Activated CD4-positive, alpha-beta T cell treated with anti-CD3 and anti-CD28 coated beads, Interleukin-2, amount 50 U/mL, for 4 hours (primary cell): ENCODE measurements at regions not wholly inside any gene's neighbourhood (a gene's known extent, or its start where the extent isn't known, plus 50 kb on each side); places are given as distances from the start of the nearest gene placed in this dataset.

Source experiments
- DNase-seq, 2 experiments: peaks; one replicate each; pipeline ENCODE4 v3.0.0-alpha.2; 2020

DNA sequence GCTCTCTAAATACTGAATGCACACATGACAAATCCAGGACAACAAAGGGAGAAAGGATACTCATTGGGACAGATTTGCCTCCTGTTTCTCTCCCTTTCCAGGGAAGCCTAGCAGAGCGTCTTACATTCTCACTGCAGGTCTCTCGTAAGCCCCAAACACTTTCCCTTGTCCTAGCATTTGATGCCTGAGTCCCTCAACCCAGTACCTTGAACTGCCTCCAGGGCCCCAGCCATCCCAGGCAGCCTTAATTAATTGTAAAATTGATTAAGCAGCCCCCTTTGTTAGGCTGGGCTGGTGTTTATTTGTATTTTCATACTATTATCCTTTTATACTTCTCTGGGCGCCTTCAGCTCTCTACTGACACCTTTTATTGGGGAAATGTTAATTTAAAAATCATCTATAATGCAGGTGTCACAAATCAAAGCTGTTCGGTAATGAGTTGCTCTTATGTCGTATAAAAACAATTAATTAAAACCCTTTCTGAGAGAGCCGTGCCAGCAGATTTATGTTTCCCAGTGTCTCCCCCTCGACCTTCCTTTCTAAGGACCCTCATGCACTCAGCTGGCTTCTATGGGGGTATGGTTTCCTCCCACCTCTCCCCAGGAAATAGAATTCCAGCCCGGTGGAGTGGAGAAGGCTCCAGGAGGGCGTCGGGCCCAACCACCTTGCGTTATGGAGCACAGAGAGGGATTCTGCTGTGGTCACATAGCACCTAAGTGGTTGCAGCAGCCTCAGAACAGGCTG lies 243.8 kb downstream of the RPS24 start:
- DNase-seq = no peak

DNA sequence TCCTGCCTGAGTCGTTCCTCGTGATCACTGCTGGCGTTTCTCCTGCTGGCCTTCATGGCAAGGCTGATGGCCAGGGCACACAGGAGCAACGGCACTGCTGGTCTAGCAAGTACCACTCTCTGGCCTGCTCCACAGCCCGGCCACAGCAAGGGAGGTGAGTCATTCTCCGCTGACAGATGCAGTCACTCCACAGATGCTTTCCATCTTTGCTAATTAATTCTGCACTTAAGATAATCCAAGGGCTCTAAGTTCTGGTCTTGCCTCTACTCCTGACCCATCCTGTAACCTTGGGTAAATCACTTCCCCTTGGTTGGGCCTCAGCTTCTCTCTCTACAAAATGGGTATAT lies 244.4 kb downstream of the RPS24 start:
- DNase-seq = no peak

DNA sequence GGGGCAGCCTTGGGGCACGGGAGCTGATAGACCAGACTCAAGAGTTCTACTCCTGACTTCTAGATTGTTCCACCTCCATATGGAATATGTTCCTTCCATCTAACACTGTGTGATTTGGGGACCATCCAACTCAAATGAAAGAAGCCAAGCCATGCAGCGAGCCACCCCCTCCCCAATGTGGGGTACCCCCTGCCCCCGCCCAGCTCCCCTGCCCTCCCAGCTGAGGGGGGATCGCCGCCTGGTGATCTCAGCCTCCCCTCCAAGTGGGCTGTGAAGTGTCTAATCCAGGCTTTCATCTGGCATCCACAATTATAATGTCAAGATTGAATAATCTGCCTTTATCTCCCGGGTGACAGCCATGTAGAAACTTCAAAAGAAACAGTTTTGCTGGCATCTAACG lies 246.1 kb downstream of the RPS24 start:
- DNase-seq = no peak

DNA sequence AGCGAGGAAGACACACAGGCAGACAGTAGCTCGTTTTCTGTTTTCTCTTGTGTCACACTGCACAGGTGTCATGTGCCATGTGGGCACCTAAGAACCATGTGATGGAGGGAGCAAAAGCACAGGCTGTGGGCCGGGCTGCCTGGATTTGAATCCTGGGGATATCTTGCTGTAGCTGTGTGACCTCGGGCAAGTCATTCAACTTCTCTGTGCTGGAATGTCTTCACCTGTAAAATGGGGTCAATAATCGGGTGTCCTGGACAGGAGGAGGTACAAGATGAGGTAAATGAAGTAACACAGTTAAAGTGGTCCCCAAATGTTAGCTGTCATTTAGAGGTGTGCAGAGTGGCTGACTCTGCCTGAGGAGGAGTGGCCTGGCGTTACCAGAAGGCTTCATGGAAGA lies 246.9 kb downstream of the RPS24 start:
- DNase-seq = no peak

DNA sequence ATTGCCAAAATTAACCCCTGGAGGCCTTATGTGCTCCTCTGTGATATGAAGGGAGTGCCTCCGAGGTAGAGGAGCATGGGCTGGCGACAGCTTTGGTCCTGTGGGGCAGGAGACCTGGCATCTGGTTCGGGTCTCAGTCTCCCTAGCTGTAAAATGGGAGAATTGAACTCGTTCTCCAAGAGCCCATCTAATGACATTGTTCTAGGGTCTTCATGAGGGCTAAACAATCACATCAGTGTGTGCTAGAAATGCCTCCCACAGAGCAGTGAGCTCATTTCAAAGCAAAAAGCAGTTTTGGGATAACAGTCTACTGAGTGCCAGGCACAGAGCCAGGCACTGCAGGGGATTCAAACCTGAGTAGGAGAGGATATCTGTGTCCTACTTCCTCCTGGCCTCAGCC lies 248.0 kb downstream of the RPS24 start:
- DNase-seq = no peak

DNA sequence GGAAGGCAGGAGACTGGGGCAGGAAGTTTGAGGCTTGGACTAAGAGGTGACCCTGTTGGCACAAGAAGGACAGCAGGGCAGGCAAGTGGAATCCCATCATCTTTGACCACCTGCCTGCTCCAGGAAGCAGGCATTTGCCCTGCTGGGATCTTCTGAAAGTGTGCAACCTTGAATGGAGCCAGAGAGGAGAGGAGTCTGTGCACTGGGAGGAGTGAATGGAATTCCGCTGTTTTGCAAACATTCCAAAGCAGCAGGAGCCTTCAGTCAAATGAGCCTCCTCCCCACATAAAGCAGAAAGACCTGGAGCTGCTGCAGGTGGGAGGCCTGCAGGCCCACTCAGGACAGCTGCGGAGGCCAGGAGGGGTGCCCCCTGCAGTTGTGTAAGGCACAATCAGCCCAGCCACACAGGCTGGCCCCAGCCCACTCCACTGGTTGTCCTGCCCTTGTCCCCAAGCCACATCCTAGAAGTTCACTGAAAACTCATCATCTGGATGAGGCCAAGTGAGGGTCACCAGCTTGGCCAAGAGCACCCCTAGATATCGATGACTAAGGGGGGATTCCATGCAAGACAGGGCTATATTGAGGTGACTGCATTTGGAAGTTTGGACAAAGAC lies 249.5 kb downstream of the RPS24 start:
- DNase-seq = no peak

DNA sequence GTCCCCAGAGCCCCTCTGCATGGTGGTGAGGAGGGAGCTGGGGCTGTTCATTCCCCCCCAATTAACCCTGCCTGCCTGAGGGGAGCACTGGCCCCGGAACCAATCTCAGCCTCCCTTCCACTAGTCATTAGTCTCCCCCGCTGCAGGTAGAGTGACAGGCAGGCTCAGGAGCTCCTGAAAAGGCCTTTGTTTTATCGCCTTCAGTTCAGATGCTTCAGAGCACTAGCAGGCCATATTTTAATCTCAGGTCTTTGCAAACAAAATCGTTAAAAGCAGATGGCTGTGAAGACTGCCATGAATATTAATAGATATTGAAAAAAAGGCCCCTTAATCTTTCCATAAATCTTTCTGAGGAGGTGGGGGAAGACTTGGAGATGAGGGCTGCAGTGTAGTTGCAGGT lies 250.7 kb downstream of the RPS24 start:
- DNase-seq = no peak

DNA sequence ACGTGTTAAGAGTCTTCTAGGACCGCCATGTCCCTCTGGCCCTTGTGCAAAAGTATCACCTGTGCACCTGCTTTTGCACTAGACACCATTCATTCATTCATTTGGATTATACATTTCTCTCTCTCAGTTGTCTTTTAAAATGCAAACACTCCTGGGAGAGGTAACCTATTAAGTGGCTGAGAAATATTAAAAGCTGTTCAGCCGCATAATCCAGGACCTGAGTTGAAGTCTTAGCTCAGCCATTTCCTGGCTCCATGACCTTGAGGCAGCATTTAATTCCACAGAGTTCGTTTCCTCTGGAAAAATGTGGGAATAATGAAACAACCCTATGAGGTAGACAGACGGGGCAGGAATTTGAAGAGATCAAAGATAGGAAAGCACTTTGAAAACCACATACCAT lies 251.6 kb downstream of the RPS24 start:
- no peak for DNase-seq

DNA sequence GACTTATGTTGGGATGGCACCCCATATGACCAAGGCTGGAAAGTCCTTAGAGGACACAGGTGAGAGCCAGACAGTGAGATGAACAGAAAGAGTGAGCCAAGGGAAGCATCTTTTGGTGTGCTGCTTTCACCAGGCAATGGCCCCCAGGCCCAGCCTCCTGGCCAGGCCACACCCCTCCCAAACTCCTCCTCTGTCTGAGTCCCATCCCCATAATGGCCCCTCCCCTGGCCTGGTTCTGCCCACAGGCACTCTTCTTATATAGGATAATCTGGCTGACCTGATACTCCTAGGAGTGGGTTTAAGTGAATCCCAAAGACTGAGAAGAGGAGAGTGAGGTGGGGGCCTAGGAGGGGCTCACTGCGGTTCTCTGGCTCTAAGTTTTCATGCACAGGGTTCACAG lies 252.5 kb downstream of the RPS24 start:
- no peak for DNase-seq

DNA sequence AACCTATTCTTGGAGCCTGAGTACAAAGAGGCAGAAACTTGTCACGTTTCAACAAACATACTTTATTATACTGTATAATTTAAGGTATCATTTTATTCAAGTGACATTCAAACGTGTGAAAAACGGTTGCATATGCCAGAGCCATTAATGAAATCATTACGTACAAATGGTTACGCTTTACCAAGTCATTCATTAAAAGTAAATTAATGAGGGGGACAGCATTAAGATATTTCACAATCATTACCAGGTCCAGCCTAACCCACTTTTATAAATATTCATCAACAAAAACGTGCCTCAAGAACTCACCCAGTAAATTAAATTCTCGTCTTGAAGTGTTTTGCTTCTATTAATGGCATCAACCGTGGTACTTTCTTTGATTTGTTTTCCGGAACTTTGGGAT lies 253.0 kb downstream of the RPS24 start:
- no peak for DNase-seq

DNA sequence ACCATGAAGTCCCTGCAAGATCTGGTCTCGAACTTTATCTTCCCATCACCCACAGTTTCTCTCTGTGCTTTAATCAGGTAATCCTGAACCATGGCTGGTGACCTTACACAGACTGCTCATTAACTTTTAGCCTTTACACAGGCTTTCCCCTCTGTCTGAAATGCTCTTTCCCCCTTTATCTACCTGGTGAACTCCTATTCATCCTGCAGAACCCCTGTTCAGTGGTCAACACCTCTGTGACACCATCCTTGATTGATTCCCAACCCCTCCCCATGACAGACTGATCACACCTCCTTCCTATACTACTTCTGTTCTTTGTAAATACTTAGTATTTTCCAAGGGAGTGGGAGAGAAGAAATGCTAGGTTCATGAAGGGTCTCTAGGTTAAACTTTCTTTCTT lies 254.0 kb downstream of the RPS24 start:
- no peak for DNase-seq

DNA sequence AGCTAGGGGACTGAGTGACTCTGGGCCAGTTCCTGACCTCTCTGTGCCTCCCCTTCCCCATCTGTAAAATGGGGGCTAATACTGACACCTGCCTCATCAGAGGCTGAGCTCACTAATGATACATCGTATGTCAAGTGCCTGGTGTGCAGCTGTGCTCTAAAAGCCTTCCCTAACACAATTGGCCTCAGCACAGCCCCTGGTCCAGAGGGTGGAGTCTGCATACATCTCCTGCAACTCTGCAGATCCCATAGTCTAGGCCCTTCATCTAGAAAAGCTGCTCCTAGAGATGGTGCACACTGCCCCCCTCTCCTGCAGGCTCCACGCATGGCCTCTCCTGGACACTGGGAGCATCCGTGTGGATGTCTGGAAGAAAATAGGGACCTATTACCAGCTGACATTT lies 255.0 kb downstream of the RPS24 start:
- DNase-seq = no peak

DNA sequence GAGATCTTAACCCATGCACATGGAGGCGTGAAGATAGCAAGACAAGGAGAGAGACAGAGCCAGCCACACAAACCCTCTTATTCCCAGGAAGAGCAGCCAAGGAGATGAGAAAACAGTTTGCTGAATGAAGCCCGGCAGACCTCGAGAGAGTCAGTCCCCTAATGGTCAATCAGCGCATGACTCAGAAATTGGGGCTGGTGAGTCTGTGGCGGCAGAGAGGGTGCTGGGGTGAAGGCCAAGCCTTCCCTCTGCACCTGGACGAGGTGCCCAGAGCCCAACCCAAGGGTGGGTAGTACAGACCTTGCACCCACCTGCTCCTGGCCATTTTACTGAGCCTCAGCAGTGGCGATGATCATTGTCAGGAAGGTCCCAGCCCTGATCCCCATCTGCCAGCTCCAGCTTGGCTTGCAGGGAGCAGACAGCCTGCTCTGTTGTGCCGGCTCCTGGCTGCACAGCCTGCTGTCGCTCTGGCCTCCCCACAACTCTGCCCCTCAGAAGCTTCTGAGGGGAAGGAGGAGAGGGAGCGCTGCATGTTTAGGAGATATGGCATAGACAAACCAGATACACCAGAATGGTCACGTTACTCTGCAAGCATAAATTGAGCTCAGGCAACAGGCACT lies 256.6 kb downstream of the RPS24 start:
- DNase-seq = no peak

DNA sequence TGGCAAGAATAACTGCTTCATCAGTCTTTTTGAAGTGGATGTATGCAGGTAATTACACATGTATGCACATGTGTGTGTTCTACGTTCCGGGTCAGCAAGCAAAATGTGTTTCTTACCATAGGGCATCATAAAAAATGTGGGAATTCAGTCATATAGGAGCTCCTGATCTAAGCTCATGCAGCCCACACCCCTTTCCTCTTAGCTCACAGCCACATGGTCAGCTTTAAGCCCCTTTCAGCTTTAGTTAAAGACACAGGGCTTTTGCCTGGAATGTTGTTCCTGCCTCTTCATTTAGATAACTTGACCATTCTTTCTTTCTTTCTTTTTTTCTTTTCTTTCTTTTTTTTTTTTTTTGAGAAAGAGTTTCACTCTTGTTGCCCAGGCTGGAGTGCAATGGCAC lies 258.1 kb downstream of the RPS24 start:
- DNase-seq = no peak

DNA sequence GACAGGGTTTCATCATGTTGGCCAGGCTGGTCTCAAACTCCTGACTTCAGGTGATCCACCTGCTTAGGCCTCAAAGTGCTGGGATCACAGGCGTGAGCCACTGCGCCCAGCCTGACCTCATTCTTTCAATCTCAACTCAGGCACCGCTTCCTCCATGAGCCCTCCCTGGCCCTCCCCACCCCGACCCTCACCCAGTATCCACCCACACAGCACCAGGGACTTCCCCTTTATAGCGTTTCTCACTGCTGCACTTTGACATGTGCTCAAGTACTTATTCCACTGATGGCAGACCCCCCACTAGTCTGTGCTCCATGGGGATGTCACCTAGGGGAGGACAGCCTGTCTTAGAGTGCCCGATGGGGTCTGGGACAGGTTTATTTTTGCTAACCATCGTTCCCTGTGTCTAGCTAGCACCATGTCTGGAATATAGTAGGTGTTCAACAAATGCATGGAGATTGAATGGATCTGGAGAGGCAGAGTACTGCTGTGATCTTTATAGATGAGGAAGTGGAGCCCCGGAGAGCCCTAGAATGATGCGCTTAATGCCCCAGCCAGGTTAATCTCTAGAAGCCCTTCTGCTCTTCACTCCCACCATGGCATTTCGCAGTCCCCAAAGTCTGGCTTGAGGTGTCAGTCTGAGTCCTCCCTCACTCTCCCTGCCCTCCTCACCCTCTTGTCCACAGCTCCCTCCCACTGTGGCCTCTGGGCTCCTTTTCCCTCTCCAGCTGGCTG lies 258.8 kb downstream of the RPS24 start:
- DNase-seq = no peak

DNA sequence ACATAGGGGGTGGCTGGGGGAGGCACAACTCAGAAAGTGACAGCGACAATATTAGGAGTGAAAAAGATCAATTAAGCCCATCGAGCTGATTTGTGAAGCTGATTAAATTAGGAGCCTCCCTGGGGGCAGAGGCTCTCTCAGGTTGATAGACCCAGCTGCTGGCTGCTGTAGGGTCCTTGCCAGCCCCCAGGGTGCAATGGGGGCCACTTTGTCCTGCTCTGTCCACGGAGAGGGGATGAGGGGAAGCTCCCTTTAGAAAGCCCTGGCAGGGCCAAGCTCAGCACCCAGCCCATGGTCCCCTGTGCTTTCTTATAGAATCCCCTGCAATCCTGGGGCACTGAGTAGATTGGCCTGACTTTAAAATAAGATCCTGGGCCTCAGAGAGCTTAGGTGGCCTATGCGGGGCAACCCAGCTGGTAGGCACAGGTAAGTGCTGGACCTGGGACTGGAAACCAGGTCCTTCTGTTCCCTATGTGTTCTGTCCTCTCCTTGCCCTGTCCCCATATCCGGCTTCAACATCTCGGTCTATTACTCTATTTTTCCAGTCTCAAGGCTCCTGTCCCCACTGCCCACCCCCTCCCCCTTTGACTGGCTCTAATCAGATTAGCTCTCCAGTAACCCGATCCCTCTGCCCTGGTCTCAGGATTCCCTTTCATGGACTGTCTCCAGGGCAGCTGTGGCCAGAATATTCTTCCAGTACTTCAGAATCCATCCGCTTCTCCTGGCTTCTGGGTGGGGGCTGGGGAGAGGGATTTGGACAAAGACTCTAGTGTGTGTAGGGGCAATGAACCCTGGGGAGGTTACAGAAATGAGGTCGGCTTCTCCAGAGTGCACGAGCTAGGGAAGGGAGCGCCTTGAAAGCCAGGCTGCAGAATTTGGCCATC lies 259.6 kb downstream of the RPS24 start:
- no peak for DNase-seq

DNA sequence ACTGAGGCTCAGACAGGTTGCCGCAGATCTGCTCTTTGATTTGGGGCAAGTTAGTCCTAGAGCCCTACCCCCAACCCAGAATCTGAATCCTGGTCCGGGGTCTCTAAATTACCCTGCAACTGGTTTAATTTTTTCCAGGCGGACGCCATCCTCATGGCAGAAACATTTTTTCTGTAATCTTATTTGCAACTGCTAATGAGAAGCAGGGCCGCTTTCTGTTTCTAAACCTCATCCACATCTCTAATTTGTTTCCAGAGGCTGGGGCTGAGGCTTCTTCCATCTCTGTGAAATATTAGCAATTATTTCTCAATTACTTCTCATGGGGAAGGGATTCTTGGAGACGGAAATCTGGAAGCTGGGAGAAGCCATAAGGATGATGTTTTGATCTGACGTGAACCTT lies 261.6 kb downstream of the RPS24 start:
- no peak for DNase-seq

DNA sequence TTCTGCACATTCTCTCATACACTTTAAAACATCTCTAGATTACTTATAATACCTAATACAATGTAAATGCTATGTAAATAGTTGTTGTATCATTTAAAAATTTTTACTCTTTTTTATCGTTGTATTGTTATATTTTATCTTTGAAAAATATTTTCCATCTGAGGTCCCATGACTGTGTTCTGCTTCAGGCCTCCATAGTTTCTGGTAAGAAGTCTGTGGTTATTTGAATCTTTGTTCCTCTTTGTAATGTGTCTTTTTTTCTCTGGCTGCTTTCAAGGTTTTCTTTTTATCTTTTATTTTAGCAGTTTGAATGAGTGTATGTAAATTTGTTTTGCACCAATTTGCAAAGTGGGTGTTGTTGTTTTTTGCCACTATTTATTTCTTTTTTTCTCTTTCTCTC lies 263.1 kb downstream of the RPS24 start:
- DNase-seq = no peak

DNA sequence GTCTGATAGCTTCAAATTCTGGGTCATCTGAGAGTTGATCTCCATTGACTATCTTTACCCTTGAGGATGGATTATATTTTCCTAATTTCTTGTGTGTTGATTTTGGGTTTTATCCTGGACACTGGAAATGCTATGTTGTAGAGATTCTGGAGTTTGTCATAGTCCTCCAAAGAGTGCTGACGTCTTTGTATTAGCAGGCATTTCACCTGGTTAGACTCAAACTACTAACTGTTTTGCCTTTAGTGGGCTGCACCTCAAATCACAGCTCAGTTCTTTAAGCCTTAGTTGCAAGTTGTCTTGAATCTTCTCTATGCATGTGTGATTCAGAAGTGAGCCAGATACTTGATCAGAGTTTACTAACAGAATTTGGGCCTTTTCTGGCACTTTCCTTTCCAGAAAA lies 264.3 kb downstream of the RPS24 start:
- DNase-seq = no peak

DNA sequence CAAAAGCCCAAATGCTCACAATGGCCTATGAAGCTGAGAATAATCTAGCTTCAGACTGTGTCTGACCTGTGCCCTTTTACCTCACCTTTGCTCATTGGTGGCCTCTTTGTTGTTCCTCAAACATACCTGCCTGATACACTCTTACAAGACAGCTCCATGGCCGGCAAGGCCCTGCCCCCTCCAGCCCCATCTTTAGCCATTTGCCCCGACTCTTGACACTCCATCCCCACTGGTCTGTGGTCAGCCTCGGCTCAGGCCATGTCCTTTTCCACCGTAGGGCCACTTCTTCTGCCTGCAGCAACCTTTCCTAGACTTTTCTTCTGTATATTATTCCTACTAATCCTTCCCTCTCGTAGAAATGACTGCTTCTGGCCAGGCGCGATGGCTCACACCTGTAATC lies 265.2 kb downstream of the RPS24 start:
- DNase-seq = no peak

DNA sequence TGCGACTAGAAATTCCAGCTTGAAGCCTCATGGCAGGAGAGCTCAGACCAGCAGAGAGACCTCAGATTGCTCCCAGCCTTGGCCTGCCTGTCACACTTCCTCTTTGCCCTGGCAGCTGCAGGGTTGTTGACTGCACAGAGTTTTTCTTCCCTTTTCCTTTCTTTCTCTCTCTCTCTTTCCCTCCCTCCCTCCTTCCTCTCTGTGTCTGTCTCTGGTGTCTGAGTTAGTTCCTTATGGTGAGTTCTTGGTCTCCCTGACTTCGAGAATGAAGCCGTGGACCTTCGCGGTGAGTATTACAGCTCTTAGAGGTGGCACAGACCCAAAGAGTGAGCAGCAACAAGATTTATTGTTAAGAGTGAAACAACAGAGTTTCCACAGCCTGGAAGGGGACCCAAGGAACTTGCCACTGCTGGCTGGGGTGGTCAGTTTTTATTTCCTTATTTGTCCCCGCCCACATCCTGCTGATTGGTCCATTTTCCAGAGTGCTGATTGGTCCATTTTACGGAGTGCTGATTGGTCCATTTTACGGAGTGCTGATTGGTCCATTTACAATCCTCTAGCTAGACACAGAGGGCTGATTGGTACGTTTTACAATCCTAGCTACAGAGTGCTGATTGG lies 266.3 kb downstream of the RPS24 start:
- no peak for DNase-seq

DNA sequence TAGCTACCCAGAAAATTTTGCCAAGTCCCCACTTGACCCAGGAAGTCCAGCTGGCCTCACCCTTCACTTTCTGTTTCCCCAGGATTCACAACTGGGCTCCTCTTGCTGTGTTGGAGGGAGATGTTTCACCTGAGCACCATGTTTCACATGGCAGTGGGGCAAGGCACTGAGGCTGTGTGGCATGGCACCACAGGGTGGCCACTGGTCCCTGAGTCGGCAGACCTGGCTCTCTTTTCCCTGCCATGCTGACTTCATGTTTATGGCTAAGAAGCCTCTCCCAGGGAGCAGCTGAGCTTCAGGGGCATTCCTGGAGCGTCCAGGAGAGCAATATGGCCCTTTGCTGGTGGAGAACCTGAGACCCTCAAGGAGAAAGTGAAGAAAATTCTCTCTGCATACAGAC lies 266.9 kb downstream of the RPS24 start:
- no peak for DNase-seq

DNA sequence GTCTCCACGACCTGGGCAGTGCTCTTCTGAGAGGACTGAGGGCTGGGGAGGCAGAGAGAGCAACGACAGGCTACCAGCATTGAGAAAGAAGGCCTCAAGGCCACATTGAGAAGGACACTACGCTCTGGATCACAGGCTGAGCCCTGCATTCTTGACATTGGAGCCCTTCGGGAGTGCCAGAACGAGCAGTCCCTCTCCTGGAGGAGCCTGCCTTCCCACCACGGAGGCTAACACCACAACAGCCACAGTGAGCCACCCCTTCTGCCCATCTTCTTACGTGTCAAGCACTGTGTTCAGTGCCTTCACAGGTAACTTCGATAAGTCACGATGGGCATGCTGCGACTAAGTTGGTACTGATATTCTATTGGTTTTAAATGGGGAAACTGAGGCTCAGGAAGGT lies 267.8 kb downstream of the RPS24 start:
- DNase-seq = no peak
